HAP-1 (cell line): ENCODE measurements at regions not wholly inside any gene's neighbourhood (a gene's known extent, or its start where the extent isn't known, plus 50 kb on each side); places are given as distances from the start of the nearest gene placed in this dataset.
"Not testable (repeated sequence)": the region's sequence is repeated elsewhere in the genome, so short reads cannot be mapped to it uniquely, and the experiment has no call there.

Experiments
- DNase-seq, 2 experiments: peaks; one replicate each; pipeline ENCODE4 v3.0.0-alpha.2; 2016 to 2020; ENCODE audit warnings: low spot score in 2 of 2
- H3K27me3 ChIP-seq: fragments of 250-450 bp; sonication (Bioruptor Pico); 2 replicates; pipeline ENCODE4 v1.5.1; 2020; ENCODE audit warnings: low read depth, mild to moderate bottlenecking, moderate library complexity
- H3K36me3 ChIP-seq: fragments of 250-450 bp; sonication (Bioruptor Pico); replicated peaks from 2 replicates; pipeline ENCODE4 v1.5.1; 2020; ENCODE audit warnings: mild to moderate bottlenecking
- H3K4me1 ChIP-seq: fragments of 250-450 bp; sonication (Bioruptor Pico); 2 replicates; pipeline ENCODE4 v1.5.1; 2020; ENCODE audit warnings: mild to moderate bottlenecking
- H3K4me3 ChIP-seq: fragments of 250-450 bp; sonication (Bioruptor Pico); 2 replicates; pipeline ENCODE4 v1.5.1; 2020; ENCODE audit warnings: mild to moderate bottlenecking, moderate library complexity
- H3K9me3 ChIP-seq: fragments of 250-450 bp; sonication (Bioruptor Pico); 2 replicates; pipeline ENCODE4 v1.5.1; 2020; ENCODE audit warnings: mild to moderate bottlenecking, moderate library complexity
- in situ Hi-C: fragments of 300-500 bp; cut with MboI; formaldehyde crosslinking; loops from 3 replicates; pipeline ENCODE4 v1.14.3; 2020; ENCODE audit warnings: low sequenced_read_pairs, inconsistent platforms, mixed read lengths

DNA sequence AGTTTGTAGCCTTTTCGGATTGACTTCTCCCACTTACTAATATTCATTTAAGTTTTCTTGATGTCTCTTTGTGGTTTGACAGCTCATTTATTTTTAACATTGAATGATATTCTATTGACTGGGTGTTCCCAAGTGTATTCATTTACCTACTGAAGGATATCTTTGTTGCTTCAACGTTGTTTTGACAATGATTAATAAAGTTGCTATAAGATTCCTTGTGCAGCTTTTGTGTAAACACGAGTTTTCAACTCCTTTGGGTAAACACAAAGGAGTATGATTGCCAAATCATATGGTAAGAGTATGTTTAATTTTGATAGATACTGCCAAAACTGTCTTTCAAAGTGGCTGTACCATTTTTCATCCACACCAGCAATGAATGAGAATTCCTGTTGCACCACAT, 1200.9 kb downstream of the DSC3 start:
- in situ Hi-C loops = no loop called here
- Histone ChIP-seq H3K4me1 (no peaks in the 10 kb centered on the region), H3K9me3 (no peaks in the 10 kb centered on the region), H3K36me3 (no peaks in the 10 kb centered on the region), H3K4me3 (no peak overlapping the region), H3K27me3 (no peaks in the 10 kb centered on the region)
- no peak for DNase-seq

DNA sequence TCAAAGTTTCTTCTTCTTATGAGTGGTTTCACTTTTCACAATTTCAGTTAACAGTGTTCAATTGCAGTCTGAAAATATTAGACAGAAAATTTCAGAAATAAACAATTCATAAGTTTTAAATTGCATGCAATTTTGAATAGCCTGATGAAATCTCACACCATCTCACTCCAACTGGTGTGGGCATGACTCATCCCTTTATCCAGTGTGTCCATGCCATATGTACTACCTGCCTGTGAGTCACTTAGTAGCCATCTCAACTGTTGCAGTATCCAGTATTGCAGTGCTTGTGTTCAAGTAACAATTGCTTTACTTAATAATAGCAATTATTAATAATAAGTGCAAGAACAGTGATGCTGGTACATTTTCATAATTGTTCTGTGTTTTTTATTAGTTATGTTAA, 1202.5 kb downstream of the DSC3 start:
- in situ Hi-C loops = no loop called here
- H3K9me3 ChIP-seq = no peaks in the 10 kb centered on the region
- DNase-seq = no peak
- no peaks in the 10 kb centered on the region for H3K27me3 ChIP-seq
- H3K36me3 ChIP-seq = no peaks in the 10 kb centered on the region
- no peak overlapping the region for H3K4me3 ChIP-seq
- no peaks in the 10 kb centered on the region for H3K4me1 ChIP-seq

DNA sequence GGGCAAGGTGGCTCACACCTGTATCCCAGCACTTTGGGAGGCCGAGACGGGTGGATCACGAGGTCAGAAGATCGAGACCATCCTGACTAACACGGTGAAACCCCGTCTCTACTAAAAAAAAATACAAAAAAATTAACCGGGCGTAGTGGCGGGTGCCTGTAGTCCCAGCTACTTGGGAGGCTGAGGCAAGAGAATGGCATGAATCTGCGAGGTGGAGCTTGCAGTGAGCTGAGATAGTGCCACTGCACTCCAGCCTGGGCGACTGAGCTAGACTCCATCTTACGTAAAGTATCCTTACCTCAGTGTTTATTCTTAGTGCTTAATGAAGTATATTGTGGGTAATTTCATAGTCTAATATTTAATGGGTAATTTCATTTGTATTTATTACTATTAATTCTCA, 1203.6 kb downstream of the DSC3 start:
- H3K36me3 ChIP-seq, H3K4me3 ChIP-seq, in situ Hi-C loops, DNase-seq, H3K9me3 ChIP-seq, H3K4me1 ChIP-seq, H3K27me3 ChIP-seq: not testable (repeated sequence)

DNA sequence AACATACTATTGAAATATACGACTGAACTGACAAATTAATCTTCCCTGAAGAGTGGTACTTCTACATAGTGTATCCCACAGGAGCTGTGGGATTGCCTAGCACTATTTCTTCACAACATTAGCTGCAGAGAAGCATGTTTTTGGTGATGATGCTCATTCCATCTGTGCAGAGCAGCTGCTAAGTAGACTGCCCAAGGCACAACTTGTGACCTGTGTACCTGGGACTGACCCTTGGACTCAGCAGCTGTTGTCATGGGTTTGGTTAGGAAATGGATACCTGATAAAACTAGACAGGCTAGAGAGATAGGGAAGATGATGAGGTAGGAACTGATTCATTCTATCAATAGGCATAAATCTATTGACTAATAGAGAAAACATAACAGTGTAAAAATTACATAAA, 1204.0 kb downstream of the DSC3 start:
- Histone ChIP-seq H3K4me1 (no peaks in the 10 kb centered on the region), H3K9me3 (no peaks in the 10 kb centered on the region), H3K4me3 (no peak overlapping the region), H3K36me3 (no peaks in the 10 kb centered on the region), H3K27me3 (no peaks in the 10 kb centered on the region)
- no peak for DNase-seq
- in situ Hi-C loops = no loop called here

DNA sequence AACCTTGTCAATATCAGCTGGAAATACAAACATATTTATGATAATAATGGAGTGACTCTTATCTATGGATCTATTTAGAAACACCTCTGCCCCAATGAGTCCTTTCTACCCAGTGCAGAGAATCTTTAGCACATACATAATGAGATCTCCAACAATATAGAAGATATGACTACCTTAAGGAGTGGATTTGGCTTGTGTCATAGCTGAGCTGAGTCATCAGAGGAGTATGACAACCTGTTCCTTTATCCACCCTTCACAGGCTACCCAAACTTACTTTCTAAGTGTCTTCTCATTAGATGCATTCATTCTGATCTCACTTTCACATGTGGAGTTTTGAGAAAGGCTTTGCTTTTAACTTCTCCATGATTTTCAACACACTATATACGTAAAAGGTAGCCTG, 1218.9 kb downstream of the DSC3 start:
- Histone ChIP-seq H3K36me3 (no peaks in the 10 kb centered on the region), H3K27me3 (no peaks in the 10 kb centered on the region), H3K9me3 (no peaks in the 10 kb centered on the region), H3K4me1 (no peaks in the 10 kb centered on the region), H3K4me3 (no peak overlapping the region)
- no peak for DNase-seq
- in situ Hi-C loops = no loop called here

DNA sequence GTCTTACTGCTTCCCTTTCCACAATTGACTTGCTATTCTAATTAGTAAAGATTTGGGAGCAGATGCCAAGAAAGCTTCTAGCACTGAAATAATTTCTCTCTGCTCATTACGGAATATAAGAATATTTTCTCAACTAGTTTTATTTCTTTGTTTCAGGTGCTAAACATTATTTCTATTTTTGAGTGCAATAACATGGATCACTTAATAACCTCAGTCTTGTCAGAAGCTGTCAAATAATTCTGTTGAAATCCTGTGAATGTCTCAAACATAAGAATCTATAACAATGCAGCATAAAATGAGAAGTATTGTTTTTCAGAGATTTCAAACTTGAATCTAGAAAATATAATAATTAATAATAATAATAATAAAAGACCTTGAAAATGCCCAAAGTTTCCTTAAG, 1221.0 kb downstream of the DSC3 start:
- no peaks in the 10 kb centered on the region for H3K4me1 ChIP-seq
- H3K4me3 ChIP-seq = no peak overlapping the region
- H3K36me3 ChIP-seq = no peaks in the 10 kb centered on the region
- in situ Hi-C loops = no loop called here
- DNase-seq = no peak
- H3K9me3 ChIP-seq = no peaks in the 10 kb centered on the region
- H3K27me3 ChIP-seq = no peaks in the 10 kb centered on the region

DNA sequence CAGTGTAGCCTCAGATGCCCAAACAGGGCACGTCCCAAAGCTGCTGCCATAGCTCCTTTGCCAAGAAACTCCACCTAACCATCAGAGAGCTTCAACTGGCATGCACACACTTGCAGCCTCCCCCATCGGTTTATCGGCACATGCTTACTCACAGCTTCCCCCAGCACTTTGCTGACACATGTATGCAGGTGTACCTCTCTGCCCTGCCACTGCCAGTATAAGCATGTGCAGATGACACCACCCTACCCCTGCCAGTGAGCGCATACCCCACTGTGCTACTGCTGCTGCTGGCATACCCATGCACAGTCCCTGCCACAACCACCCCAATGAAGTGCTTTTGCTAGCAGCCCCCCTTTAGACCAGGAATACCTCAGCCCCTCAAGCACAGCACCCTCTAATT, 1231.0 kb downstream of the DSC3 start:
- Histone ChIP-seq H3K27me3 (no peaks in the 10 kb centered on the region), H3K4me1 (no peaks in the 10 kb centered on the region), H3K4me3 (no peak overlapping the region), H3K9me3 (no peaks in the 10 kb centered on the region), H3K36me3 (no peaks in the 10 kb centered on the region)
- in situ Hi-C loops = no loop called here
- no peak for DNase-seq

DNA sequence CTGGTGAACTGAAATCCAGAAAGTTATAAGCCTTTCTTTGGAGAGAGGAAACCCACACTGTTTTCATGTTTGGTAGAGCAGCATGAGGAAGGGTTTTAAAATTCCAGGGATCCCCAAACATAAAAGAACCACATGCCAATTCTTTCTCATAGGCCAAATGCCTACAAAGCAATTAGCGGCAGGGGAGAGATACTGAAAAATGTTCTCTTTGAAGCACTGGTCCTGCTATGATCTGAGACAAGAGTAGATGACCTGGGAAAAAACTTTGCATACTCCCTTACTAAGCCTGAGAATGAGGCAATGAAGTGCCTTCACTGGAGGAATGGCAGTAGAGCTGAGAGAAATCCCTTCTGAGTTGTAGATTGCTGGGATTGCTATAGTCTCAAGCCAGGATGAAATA, 1261.7 kb downstream of the DSC3 start:
- H3K36me3 ChIP-seq = no peaks in the 10 kb centered on the region
- no peaks in the 10 kb centered on the region for H3K4me1 ChIP-seq
- no peaks in the 10 kb centered on the region for H3K27me3 ChIP-seq
- no peaks in the 10 kb centered on the region for H3K9me3 ChIP-seq
- no peak overlapping the region for H3K4me3 ChIP-seq
- in situ Hi-C loops = no loop called here
- no peak for DNase-seq

DNA sequence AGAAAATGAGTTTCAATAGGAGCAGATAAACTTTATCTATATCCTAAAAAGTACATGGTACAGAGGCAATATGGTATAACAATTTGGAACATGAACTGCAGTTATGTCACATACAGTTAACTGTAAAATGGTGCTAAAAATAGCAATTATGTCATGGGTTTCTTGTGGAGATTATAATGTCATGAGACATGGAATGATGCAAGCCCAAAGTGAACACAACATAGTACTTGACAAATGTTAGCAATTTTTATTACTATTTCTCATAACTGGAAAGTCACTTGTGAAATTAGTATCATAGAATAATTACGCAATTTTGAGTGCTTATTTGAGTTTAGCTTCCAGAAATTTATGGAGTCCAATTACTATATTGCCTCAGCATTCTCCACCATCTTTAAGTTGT, 1263.4 kb downstream of the DSC3 start:
- Histone ChIP-seq H3K36me3 (no peaks in the 10 kb centered on the region), H3K4me3 (no peak overlapping the region), H3K27me3 (no peaks in the 10 kb centered on the region), H3K4me1 (peaks cover 14% of the 10 kb centered on the region), H3K9me3 (no peaks in the 10 kb centered on the region)
- in situ Hi-C loops = no loop called here
- no peak for DNase-seq

DNA sequence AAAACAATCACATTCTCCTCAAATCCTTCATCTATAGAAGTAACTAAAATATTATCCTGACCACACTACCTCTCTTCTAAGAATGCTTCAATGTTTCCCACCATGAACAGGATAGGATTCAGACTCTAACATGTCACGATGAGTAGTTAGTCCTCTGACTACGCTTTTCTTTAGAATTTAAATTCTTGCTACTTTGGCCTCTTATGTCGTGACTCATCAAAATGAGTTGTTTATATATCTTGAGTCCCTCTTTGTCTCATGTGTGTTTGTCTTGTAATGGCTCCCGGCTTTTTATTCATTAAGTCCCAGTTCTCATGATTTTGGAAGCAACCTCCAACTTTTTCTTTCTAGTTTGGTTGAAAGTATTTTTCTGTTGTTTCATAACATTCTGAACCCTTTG, 1289.2 kb downstream of the DSC3 start:
- in situ Hi-C loops = no loop called here
- no peaks in the 10 kb centered on the region for H3K4me1 ChIP-seq
- H3K27me3 ChIP-seq = no peaks in the 10 kb centered on the region
- DNase-seq = no peak
- H3K4me3 ChIP-seq = no peak overlapping the region
- no peaks in the 10 kb centered on the region for H3K36me3 ChIP-seq
- no peaks in the 10 kb centered on the region for H3K9me3 ChIP-seq

DNA sequence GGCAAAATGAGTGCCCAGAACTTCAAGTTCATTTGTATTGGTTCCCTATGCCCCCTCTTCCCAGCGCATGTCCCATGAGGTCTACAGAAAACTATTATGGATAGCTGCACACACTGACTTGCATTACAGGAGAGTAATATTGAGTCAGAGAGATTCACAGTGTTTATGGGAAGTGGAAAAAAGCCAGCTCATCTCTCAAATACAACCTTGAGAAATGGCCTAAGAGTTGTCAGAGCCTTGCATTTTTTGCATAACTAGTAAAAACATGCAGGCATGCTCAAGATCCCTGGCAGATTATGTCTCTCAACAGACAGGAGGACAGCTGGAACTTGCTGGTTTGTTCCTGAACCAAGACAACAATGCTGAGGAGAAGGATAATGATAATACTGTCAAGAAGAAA, 1292.8 kb downstream of the DSC3 start:
- DNase-seq = no peak
- H3K4me3 ChIP-seq = no peak overlapping the region
- no peaks in the 10 kb centered on the region for H3K27me3 ChIP-seq
- no peaks in the 10 kb centered on the region; the same call in 1 of the 2 replicates for H3K4me1 ChIP-seq
- in situ Hi-C loops = no loop called here
- H3K9me3 ChIP-seq = no peaks in the 10 kb centered on the region
- H3K36me3 ChIP-seq = no peaks in the 10 kb centered on the region

DNA sequence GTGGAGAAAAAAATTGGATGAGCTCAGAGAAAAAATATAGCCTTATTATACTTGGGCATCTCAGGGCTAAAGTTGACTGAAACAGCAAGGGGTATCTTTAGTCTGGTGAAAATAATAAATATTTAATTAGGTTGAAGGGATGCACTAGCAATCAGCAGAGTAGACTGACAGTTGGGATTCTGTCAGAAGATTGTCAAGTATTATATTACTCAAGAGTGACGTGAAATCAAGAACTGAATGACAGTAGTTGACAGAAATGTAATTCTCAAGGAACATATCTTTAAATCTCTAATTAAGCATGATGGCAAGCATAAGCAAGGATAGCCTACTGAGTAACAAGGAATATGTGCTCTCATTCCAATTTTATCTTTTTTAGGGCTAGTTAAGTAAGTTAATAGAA, 1301.1 kb downstream of the DSC3 start:
- H3K9me3 ChIP-seq = no peaks in the 10 kb centered on the region
- no peaks in the 10 kb centered on the region for H3K27me3 ChIP-seq
- no peak overlapping the region for H3K4me3 ChIP-seq
- H3K36me3 ChIP-seq = no peaks in the 10 kb centered on the region
- DNase-seq = no peak
- in situ Hi-C loops = no loop called here
- no peaks in the 10 kb centered on the region; the same call in 1 of the 2 replicates for H3K4me1 ChIP-seq

DNA sequence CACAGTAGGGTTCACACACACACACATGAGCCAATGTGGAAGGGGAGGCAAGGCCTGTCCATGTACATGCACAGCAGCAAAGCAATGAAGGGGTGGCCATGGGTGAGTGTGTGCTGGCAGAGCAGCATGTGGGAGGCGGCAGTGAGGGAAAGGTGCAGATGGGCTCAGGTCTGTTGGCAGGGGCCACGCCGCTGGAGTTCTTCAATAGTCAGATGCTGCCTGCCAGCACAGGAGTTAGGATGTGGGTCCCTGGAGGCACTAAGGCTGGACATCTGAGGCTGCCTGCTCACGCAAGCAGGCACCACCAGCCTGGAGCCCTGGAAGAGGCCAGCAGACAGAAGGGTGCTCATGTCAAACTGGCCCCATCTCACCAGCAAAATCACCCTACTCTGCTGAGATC, 1304.9 kb downstream of the DSC3 start:
- H3K4me1 ChIP-seq = no peaks in the 10 kb centered on the region
- no peak for DNase-seq
- no peak overlapping the region for H3K4me3 ChIP-seq
- in situ Hi-C loops = no loop called here
- H3K9me3 ChIP-seq = no peaks in the 10 kb centered on the region
- no peaks in the 10 kb centered on the region for H3K36me3 ChIP-seq
- no peaks in the 10 kb centered on the region for H3K27me3 ChIP-seq

DNA sequence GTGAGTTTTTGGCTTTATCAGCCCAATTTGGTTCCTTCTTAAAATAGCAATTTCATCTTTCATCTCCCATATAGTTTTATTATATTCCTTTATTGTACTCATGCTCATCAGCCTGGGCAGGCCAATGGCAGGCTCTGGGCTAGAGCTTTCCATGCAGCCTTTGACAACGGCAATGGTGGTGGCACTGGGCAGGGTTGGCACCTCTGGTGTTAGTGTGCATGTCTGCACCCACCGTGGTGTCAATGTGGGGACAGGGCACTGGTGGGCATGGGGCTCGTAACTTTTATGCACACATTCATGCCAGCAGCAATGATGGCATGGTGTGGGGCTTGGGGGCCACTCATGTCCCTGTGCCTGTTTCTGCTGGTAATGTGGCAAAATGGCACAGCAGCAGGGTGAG, 1305.4 kb downstream of the DSC3 start:
- H3K27me3 ChIP-seq = no peaks in the 10 kb centered on the region
- no peak overlapping the region for H3K4me3 ChIP-seq
- H3K4me1 ChIP-seq = no peaks in the 10 kb centered on the region
- in situ Hi-C loops = no loop called here
- DNase-seq = no peak
- H3K36me3 ChIP-seq = no peaks in the 10 kb centered on the region
- H3K9me3 ChIP-seq = no peaks in the 10 kb centered on the region

DNA sequence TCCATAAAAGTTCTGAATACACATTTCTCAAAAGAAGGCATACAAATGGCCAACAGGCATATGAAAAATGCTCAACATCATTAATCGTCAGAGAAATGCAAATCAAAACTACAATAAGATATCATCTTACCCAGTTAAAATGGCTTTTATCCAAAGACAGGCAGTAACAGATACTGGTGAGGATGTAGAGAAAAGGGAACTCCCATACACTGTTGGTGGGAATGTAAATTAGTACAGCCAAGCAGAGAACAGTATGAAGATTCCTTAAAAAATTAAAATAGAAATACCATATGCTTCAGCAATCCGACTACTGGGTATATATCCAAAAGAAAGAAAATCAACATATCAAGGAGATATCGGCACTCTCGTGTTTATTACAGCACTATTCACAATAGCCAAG, 1312.5 kb downstream of the DSC3 start:
- H3K4me3 ChIP-seq = no peak overlapping the region
- in situ Hi-C loops = no loop called here
- no peaks in the 10 kb centered on the region for H3K9me3 ChIP-seq
- H3K36me3 ChIP-seq = no peaks in the 10 kb centered on the region
- DNase-seq = no peak
- no peaks in the 10 kb centered on the region for H3K4me1 ChIP-seq
- no peaks in the 10 kb centered on the region for H3K27me3 ChIP-seq
